ENCODE measurements at regions not wholly inside any gene's neighbourhood (a gene's known extent, or its start where the extent isn't known, plus 50 kb on each side); places are given as distances from the start of the nearest gene placed in this dataset.
"Not testable (repeated sequence)": the region's sequence is repeated elsewhere in the genome, so short reads cannot be mapped to it uniquely, and the experiment has no call there.

- ChIA-PET CTCF (no interaction called here), POLR2A (no interaction called here)
- no peaks in the 10 kb centered on the region for H3K36me3 Mint-ChIP-seq (ENCODE audit: low read depth)
- H3K4me1 Mint-ChIP-seq, result no peaks in the 10 kb centered on the region
- no peak for DNase-seq
- no peaks in the 10 kb centered on the region for H3K9me3 Mint-ChIP-seq
- H3K4me3 Mint-ChIP-seq, result no peak overlapping the region
- no peaks in the 10 kb centered on the region for H3K27me3 Mint-ChIP-seq
- H3K27ac Mint-ChIP-seq, result no peak overlapping the region
Observed at GRCh38 chr7:91367812-91368578, 103.8 kb downstream of the FZD1 start.

GRCh38 chr7:91372323-91372722 lies 108.1 kb downstream of the FZD1 start:
- Mint-ChIP-seq H3K4me3 (no peak overlapping the region), H3K27me3 (no peaks in the 10 kb centered on the region), H3K36me3 (ENCODE audit: low read depth) (no peaks in the 10 kb centered on the region), H3K27ac (no peak overlapping the region), H3K4me1 (no peaks in the 10 kb centered on the region), H3K9me3 (no peaks in the 10 kb centered on the region)
- CTCF ChIA-PET, result no interaction called here
- POLR2A ChIA-PET, result no interaction called here
- DNase-seq, result no peak

GRCh38 chr7:91373111-91373800 lies 109.0 kb downstream of the FZD1 start:
- H3K27me3 Mint-ChIP-seq, result no peaks in the 10 kb centered on the region
- POLR2A ChIA-PET, result no interaction called here
- H3K36me3 Mint-ChIP-seq (ENCODE audit: low read depth), result no peaks in the 10 kb centered on the region
- DNase-seq, result no peak
- H3K9me3 Mint-ChIP-seq, result no peaks in the 10 kb centered on the region
- no peak overlapping the region for H3K4me3 Mint-ChIP-seq
- no peaks in the 10 kb centered on the region for H3K4me1 Mint-ChIP-seq
- no peak overlapping the region for H3K27ac Mint-ChIP-seq
- CTCF ChIA-PET, result no interaction called here

- Mint-ChIP-seq H3K4me1 (no peaks in the 10 kb centered on the region), H3K9me3 (no peaks in the 10 kb centered on the region), H3K4me3 (no peak overlapping the region), H3K27ac (no peak overlapping the region), H3K36me3 (ENCODE audit: low read depth) (no peaks in the 10 kb centered on the region), H3K27me3 (no peaks in the 10 kb centered on the region)
- ChIA-PET POLR2A (no interaction called here), CTCF (no interaction called here)
- DNase-seq, result no peak
Observed at GRCh38 chr7:91374321-91374989, 110.2 kb downstream of the FZD1 start.

- POLR2A ChIA-PET, result no interaction called here
- Mint-ChIP-seq H3K9me3 (no peaks in the 10 kb centered on the region), H3K4me1 (no peaks in the 10 kb centered on the region), H3K27me3 (no peaks in the 10 kb centered on the region), H3K36me3 (ENCODE audit: low read depth) (no peaks in the 10 kb centered on the region), H3K4me3 (no peak overlapping the region), H3K27ac (no peak overlapping the region)
- no peak for DNase-seq
- CTCF ChIA-PET, result no interaction called here
Observed at GRCh38 chr7:91375378-91375777, 111.1 kb downstream of the FZD1 start.

GRCh38 chr7:91378131-91378530 lies 113.9 kb downstream of the FZD1 start:
- CTCF ChIA-PET, result no interaction called here
- H3K4me3 Mint-ChIP-seq, result no peak overlapping the region

GRCh38 chr7:91379236-91379635 lies 115.0 kb downstream of the FZD1 start:
- no peak overlapping the region for H3K4me3 Mint-ChIP-seq
- CTCF ChIA-PET, result no interaction called here
- H3K27ac Mint-ChIP-seq, result no peak overlapping the region
- no peaks in the 10 kb centered on the region for H3K36me3 Mint-ChIP-seq (ENCODE audit: low read depth)
- no peak for DNase-seq
- H3K9me3 Mint-ChIP-seq, result no peaks in the 10 kb centered on the region
- POLR2A ChIA-PET, result no interaction called here
- no peaks in the 10 kb centered on the region for H3K27me3 Mint-ChIP-seq
- no peaks in the 10 kb centered on the region for H3K4me1 Mint-ChIP-seq

More at GRCh38 chr7:91378131-91378530, 113.9 kb downstream of the FZD1 start:
- Mint-ChIP-seq H3K27me3 (no peaks in the 10 kb centered on the region), H3K27ac (no peak overlapping the region), H3K4me1 (no peaks in the 10 kb centered on the region), H3K36me3 (ENCODE audit: low read depth) (no peaks in the 10 kb centered on the region), H3K9me3 (no peaks in the 10 kb centered on the region)
- no peak for DNase-seq
- POLR2A ChIA-PET, result no interaction called here

- H3K4me3 Mint-ChIP-seq, result no peak overlapping the region
- H3K27me3 Mint-ChIP-seq, result no peaks in the 10 kb centered on the region
- no peak overlapping the region for H3K27ac Mint-ChIP-seq
- H3K36me3 Mint-ChIP-seq (ENCODE audit: low read depth), result no peaks in the 10 kb centered on the region
- no peaks in the 10 kb centered on the region for H3K9me3 Mint-ChIP-seq
- no peak for DNase-seq
- CTCF ChIA-PET, result no interaction called here
- H3K4me1 Mint-ChIP-seq, result no peaks in the 10 kb centered on the region
- POLR2A ChIA-PET, result no interaction called here
Observed at GRCh38 chr7:91379991-91380390, 115.8 kb downstream of the FZD1 start.

- DNase-seq, result no peak
- no peak overlapping the region for H3K27ac Mint-ChIP-seq
- ChIA-PET CTCF (no interaction called here), POLR2A (no interaction called here)
- H3K4me1 Mint-ChIP-seq, result no peaks in the 10 kb centered on the region
- H3K27me3 Mint-ChIP-seq, result no peaks in the 10 kb centered on the region
- no peak overlapping the region for H3K4me3 Mint-ChIP-seq
- H3K9me3 Mint-ChIP-seq, result no peaks in the 10 kb centered on the region
- H3K36me3 Mint-ChIP-seq (ENCODE audit: low read depth), result no peaks in the 10 kb centered on the region
Observed at GRCh38 chr7:91383053-91383904, 119.0 kb downstream of the FZD1 start.

- no peak for DNase-seq
- CTCF ChIA-PET, result no interaction called here
- Mint-ChIP-seq H3K27ac (no peak overlapping the region), H3K4me3 (no peak overlapping the region), H3K27me3 (no peaks in the 10 kb centered on the region), H3K9me3 (no peaks in the 10 kb centered on the region), H3K4me1 (no peaks in the 10 kb centered on the region), H3K36me3 (ENCODE audit: low read depth) (no peaks in the 10 kb centered on the region)
- POLR2A ChIA-PET, result no interaction called here
Observed at GRCh38 chr7:91383905-91384274, 119.7 kb downstream of the FZD1 start.

GRCh38 chr7:91394757-91395156 lies 130.5 kb downstream of the FZD1 start:
- CTCF ChIA-PET; DNase-seq; H3K4me3 Mint-ChIP-seq; H3K27ac Mint-ChIP-seq; POLR2A ChIA-PET; H3K27me3 Mint-ChIP-seq; H3K4me1 Mint-ChIP-seq; H3K36me3 Mint-ChIP-seq (ENCODE audit: low read depth); H3K9me3 Mint-ChIP-seq: not testable (repeated sequence)

- POLR2A ChIA-PET; CTCF ChIA-PET; H3K27ac Mint-ChIP-seq; H3K36me3 Mint-ChIP-seq (ENCODE audit: low read depth); DNase-seq; H3K4me3 Mint-ChIP-seq; H3K27me3 Mint-ChIP-seq; H3K4me1 Mint-ChIP-seq: not testable (repeated sequence)
- H3K9me3 Mint-ChIP-seq, result peaks cover 10% of the 10 kb centered on the region
Observed at GRCh38 chr7:91395313-91395712, 131.1 kb downstream of the FZD1 start.

GRCh38 chr7:91397096-91397495 lies 132.9 kb downstream of the FZD1 start:
- no peak overlapping the region for H3K27ac Mint-ChIP-seq
- H3K4me1 Mint-ChIP-seq, result no peaks in the 10 kb centered on the region
- peaks cover 11% of the 10 kb centered on the region for H3K9me3 Mint-ChIP-seq
- H3K27me3 Mint-ChIP-seq, result no peaks in the 10 kb centered on the region
- no peak overlapping the region for H3K4me3 Mint-ChIP-seq
- POLR2A ChIA-PET, result no interaction called here
- CTCF ChIA-PET, result no interaction called here
- DNase-seq, result no peak
- H3K36me3 Mint-ChIP-seq (ENCODE audit: low read depth), result no peaks in the 10 kb centered on the region

Data from activated CD4-positive, alpha-beta memory T cell treated with anti-CD3 and anti-CD28 coated beads, Interleukin-2, amount 10 ng/mL, durations not matched to agents 7 days and 5 days (primary cell).